Testis (tissue), 2 donors: ENCODE measurements at regions not wholly inside any gene's neighbourhood (a gene's known extent, or its start where the extent isn't known, plus 50 kb on each side); places are given as distances from the start of the nearest gene placed in this dataset.

Experiments
- DNase-seq: peaks from one replicate; pipeline ENCODE4 v3.0.0-alpha.2; 2019
- H3K27ac ChIP-seq, 2 donors: fragments of 200-600 bp; sonication (generic); one replicate each; pipeline ENCODE4 v1.5.1; 2019
- H3K27me3 ChIP-seq: fragments of 200-600 bp; sonication (generic); one replicate; pipeline ENCODE4 v1.5.1; 2019
- H3K36me3 ChIP-seq: fragments of 200-600 bp; sonication (generic); one replicate; pipeline ENCODE4 v1.5.1; 2017; ENCODE audit warnings: low read depth; ENCODE audit errors: missing control alignments
- H3K4me1 ChIP-seq: fragments of 200-600 bp; sonication (generic); one replicate; pipeline ENCODE4 v1.5.1; 2019
- H3K4me3 ChIP-seq, 2 donors: fragments of 200-600 bp; sonication (generic); one replicate each; pipeline ENCODE4 v1.5.1; 2017 to 2019
- H3K9me3 ChIP-seq: fragments of 200-600 bp; sonication (generic); one replicate; pipeline ENCODE4 v1.5.1; 2017
- CTCF ChIP-seq, 3 experiments: fragments of 450-650 bp in 2 of 3; fragments of 200-600 bp in 1 of 3; sonication (generic) in 1 of 3; IDR thresholded peaks; one replicate each; pipeline ENCODE4 v1.5.1; 2016 to 2019; ENCODE audit warnings: antibody characterized with exemption in 3 of 3, mild to moderate bottlenecking in 2 of 3, moderate library complexity in 1 of 3
- POLR2A ChIP-seq: fragments of 450-650 bp; IDR thresholded peaks from one replicate; pipeline ENCODE4 v1.6.1; 2017; ENCODE audit warnings: antibody characterized with exemption, mild to moderate bottlenecking, moderate library complexity
- WGBS, 2 donors: methylation state at CpG; one replicate each; pipeline ENCODE4 v1.1.5; 2018; 5-methylcytosine and 5-hydroxymethylcytosine counted together
- intact Hi-C: fragments of 100-400 bp; cut with DNase I; formaldehyde crosslinking; loops from one replicate; pipeline ENCODE4 v1.15.1; 2023; ENCODE audit warnings: low total_unique reads

GRCh38 chr3:103089758-103090157 lies 654.9 kb downstream of the ZPLD1 start:
- Histone ChIP-seq H3K27ac (no peak overlapping the region), H3K36me3 (no peaks in the 10 kb centered on the region), H3K9me3 (no peaks in the 10 kb centered on the region), H3K4me3 (no peak overlapping the region), H3K4me1 (no peaks in the 10 kb centered on the region), H3K27me3 (no peaks in the 10 kb centered on the region)
- no peak for DNase-seq
- intact Hi-C loops: no loop called here
- no peak for TF ChIP-seq CTCF (IDR thresholded peaks at IDR 0.05)
- no peak for TF ChIP-seq POLR2A

GRCh38 chr3:103105206-103105605 lies 670.4 kb downstream of the ZPLD1 start:
- 70 to 74% methylated on average over 2 of the region's 2 CpGs for WGBS, 2 donors
- H3K27me3 ChIP-seq: no peaks in the 10 kb centered on the region
- no peaks in the 10 kb centered on the region for H3K4me1 ChIP-seq
- no peak for DNase-seq
- no peak overlapping the region for H3K27ac ChIP-seq
- H3K36me3 ChIP-seq: no peaks in the 10 kb centered on the region
- H3K4me3 ChIP-seq: no peak overlapping the region
- no peaks in the 10 kb centered on the region for H3K9me3 ChIP-seq
- intact Hi-C loops: no loop called here
- TF ChIP-seq POLR2A: no peak
- no peak for TF ChIP-seq CTCF (IDR thresholded peaks at IDR 0.05)

- no peaks in the 10 kb centered on the region for H3K27me3 ChIP-seq
- no peak for TF ChIP-seq POLR2A
- no peak for TF ChIP-seq CTCF (IDR thresholded peaks at IDR 0.05)
- H3K36me3 ChIP-seq: no peaks in the 10 kb centered on the region
- H3K9me3 ChIP-seq: no peaks in the 10 kb centered on the region
- no peak for DNase-seq
- intact Hi-C loops: no loop called here
- H3K4me1 ChIP-seq: no peaks in the 10 kb centered on the region
- H3K27ac ChIP-seq: no peak overlapping the region
- no peak overlapping the region for H3K4me3 ChIP-seq
Measured at GRCh38 chr3:103112273-103112672, 677.5 kb downstream of the ZPLD1 start.

- Histone ChIP-seq H3K4me3 (no peak overlapping the region), H3K9me3 (no peaks in the 10 kb centered on the region), H3K4me1 (no peaks in the 10 kb centered on the region), H3K27me3 (no peaks in the 10 kb centered on the region), H3K36me3 (no peaks in the 10 kb centered on the region), H3K27ac (no peak overlapping the region)
- WGBS, 2 donors: 71 to 77% methylated on average over 1 of the region's 1 CpG
- intact Hi-C loops: no loop called here
- no peak for DNase-seq
- no peak for TF ChIP-seq POLR2A
- no peak for TF ChIP-seq CTCF (IDR thresholded peaks at IDR 0.05)
Measured at GRCh38 chr3:103126115-103126514, 691.3 kb downstream of the ZPLD1 start.

- intact Hi-C loops: no loop called here
- DNase-seq: no peak
- H3K4me3 ChIP-seq: no peak overlapping the region
Measured at GRCh38 chr3:103127098-103127630, 692.3 kb downstream of the ZPLD1 start.

More at GRCh38 chr3:103127098-103127630, 692.3 kb downstream of the ZPLD1 start:
- no peaks in the 10 kb centered on the region for H3K27me3 ChIP-seq
- 63 to 76% methylated on average over 5 of the region's 5 CpGs for WGBS, 2 donors
- H3K27ac ChIP-seq: no peak overlapping the region
- no peaks in the 10 kb centered on the region for H3K4me1 ChIP-seq
- H3K36me3 ChIP-seq: no peaks in the 10 kb centered on the region
- TF ChIP-seq POLR2A (no peak), CTCF (IDR thresholded peaks at IDR 0.05) (no peak)
- H3K9me3 ChIP-seq: no peaks in the 10 kb centered on the region
